GM13976 (cell line): ENCODE measurements at regions not wholly inside any gene's neighbourhood (a gene's known extent, or its start where the extent isn't known, plus 50 kb on each side); places are given as distances from the start of the nearest gene placed in this dataset.

Experiments used
- DNase-seq: peaks from one replicate; pipeline ENCODE4 v3.0.0; 2012; ENCODE audit warnings: low spot score
- in situ Hi-C: fragments of 300-500 bp; cut with MboI; formaldehyde crosslinking; loops from one replicate; pipeline ENCODE4 v1.12.0; 2022; ENCODE audit warnings: low sequenced_read_pairs, mixed read lengths, inconsistent platforms; ENCODE audit not compliant: unreplicated experiment
- TF ChIP-seq, protein P1 (sequence below): IDR thresholded peaks from 2 replicates; pipeline ENCODE4 v1.5.1; 2012; ENCODE audit warnings: borderline replicate concordance, mild to moderate bottlenecking; ENCODE audit not compliant: insufficient read depth; ENCODE audit errors: extremely low read depth, missing control alignments, control extremely low read depth

DNA sequence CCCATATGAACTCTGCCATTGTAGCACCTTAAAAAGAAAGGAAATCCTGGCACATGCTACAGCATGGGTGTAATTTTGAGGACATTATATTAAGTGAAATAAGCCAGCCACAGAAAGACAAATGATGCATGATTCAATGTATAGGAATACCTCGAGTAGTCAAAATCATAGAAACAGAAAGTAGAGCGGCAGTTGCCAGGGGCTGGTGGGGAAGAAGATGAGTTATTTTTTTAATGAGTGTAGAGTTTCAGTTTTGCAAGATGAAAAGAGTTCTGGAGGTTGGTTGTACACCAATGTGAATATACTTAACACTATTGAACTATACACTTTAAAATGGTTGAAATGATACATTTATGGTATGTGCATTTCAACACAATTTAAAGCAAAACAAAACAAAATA, 133.0 kb downstream of the ZDHHC21 start:
- in situ Hi-C loops = no loop called here
- DNase-seq = no peak
- TF ChIP-seq, protein P1, sequence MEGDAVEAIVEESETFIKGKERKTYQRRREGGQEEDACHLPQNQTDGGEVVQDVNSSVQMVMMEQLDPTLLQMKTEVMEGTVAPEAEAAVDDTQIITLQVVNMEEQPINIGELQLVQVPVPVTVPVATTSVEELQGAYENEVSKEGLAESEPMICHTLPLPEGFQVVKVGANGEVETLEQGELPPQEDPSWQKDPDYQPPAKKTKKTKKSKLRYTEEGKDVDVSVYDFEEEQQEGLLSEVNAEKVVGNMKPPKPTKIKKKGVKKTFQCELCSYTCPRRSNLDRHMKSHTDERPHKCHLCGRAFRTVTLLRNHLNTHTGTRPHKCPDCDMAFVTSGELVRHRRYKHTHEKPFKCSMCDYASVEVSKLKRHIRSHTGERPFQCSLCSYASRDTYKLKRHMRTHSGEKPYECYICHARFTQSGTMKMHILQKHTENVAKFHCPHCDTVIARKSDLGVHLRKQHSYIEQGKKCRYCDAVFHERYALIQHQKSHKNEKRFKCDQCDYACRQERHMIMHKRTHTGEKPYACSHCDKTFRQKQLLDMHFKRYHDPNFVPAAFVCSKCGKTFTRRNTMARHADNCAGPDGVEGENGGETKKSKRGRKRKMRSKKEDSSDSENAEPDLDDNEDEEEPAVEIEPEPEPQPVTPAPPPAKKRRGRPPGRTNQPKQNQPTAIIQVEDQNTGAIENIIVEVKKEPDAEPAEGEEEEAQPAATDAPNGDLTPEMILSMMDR = no peak

- TF ChIP-seq, protein P1 = no peak
- in situ Hi-C loops = no loop called here
- no peak for DNase-seq
Measured at GRCh38 chr9:14554886-14555285, 138.3 kb downstream of the ZDHHC21 start.

GRCh38 chr9:14547245-14548060, 145.8 kb downstream of the ZDHHC21 start:
- in situ Hi-C loops = no loop called here
- TF ChIP-seq, protein P1 = no peak
- DNase-seq = no peak

GRCh38 chr9:14546693-14547092, 146.5 kb downstream of the ZDHHC21 start:
- no peak for DNase-seq
- in situ Hi-C loops = no loop called here
- TF ChIP-seq, protein P1 = no peak

DNA sequence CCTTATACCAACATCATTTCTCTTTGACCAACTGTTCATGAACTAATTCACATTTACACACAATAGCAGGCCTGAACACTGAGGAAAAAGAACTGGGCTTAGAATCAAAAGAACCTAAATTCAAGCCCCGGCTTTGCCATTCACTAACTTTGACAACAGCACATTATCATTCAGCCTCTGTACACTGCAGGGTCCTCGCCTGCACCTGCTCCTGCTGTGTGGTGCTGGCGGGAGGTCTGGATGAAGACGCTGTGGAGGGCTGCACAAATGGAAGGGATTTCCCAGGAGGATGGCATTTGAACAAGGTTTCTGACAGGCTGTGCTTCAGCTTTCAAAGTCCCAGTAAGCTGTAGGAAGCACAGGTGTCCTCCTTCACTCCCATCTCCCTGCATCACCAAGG, 151.2 kb downstream of the ZDHHC21 start:
- TF ChIP-seq, protein P1 = no peak
- in situ Hi-C loops = no loop called here
- no peak for DNase-seq

- TF ChIP-seq, protein P1 = no peak
- no peak for DNase-seq
- in situ Hi-C loops = no loop called here
Measured at GRCh38 chr9:14538526-14538925, 154.7 kb downstream of the ZDHHC21 start.
